NT2/D1 (cell line): ENCODE measurements at regions not wholly inside any gene's neighbourhood (a gene's known extent, or its start where the extent isn't known, plus 50 kb on each side); places are given as distances from the start of the nearest gene placed in this dataset.

Experiments used
- DNase-seq: peaks from one replicate; pipeline ENCODE4 v3.0.0-alpha.2; 2011; ENCODE audit warnings: low read depth, low spot score
- H3K27me3 ChIP-seq: 2 replicates; pipeline ENCODE4 v1.6.0; 2011; ENCODE audit warnings: mild to moderate bottlenecking; ENCODE audit not compliant: insufficient read length, insufficient read depth
- H3K36me3 ChIP-seq: 2 replicates; pipeline ENCODE4 v1.6.1; 2011; ENCODE audit warnings: mild to moderate bottlenecking, low read length, mixed read lengths; ENCODE audit not compliant: insufficient read depth, insufficient read length
- H3K4me1 ChIP-seq: 2 replicates; pipeline ENCODE4 v1.5.1; 2011; ENCODE audit not compliant: insufficient read depth, insufficient read length
- H3K4me3 ChIP-seq: 2 replicates; pipeline ENCODE4 v1.5.1; 2011; ENCODE audit warnings: low read depth; ENCODE audit not compliant: insufficient read length
- H3K9ac ChIP-seq: 2 replicates; pipeline ENCODE4 v1.6.0; 2011; ENCODE audit warnings: low read depth; ENCODE audit not compliant: insufficient read length
- H3K9me3 ChIP-seq: 2 replicates; pipeline ENCODE4 v1.5.1; 2011; ENCODE audit warnings: mild to moderate bottlenecking, low read length; ENCODE audit not compliant: insufficient read depth
- SUZ12 ChIP-seq: IDR thresholded peaks from 2 replicates; pipeline ENCODE4 v1.6.1; 2011; ENCODE audit not compliant: insufficient read length, insufficient read depth; ENCODE audit errors: extremely low read depth
- YY1 ChIP-seq: IDR thresholded peaks from 2 replicates; pipeline ENCODE4 v1.6.1; 2011; ENCODE audit not compliant: insufficient read length, insufficient read depth
- ZNF274 ChIP-seq: IDR thresholded peaks from 2 replicates; pipeline ENCODE4 v1.6.1; 2011; ENCODE audit warnings: mild to moderate bottlenecking, low read depth, low read length

DNA sequence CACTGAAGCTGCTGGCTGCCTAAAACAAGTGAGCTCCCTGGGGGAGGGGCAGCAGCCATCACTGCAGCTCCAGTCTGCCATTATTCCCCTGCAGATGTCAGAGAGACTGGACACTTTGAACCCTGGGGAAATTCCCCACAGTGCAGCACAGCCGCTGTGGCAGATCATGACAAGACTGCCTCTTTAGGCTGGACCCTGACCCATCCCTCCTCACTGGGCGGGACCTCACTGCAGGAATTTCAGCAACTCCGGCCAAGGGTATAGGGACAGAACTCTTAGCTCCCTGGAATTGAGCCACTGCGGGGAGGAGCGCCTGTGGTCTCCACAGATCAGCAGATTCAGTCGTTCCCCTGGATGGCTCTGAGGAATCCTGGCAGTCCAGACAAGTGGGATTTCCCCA, 964.6 kb downstream of the BRINP3 start:
- Histone ChIP-seq H3K9ac (no peak overlapping the region), H3K4me3 (no peak overlapping the region), H3K27me3 (no peaks in the 10 kb centered on the region), H3K9me3 (no peaks in the 10 kb centered on the region), H3K4me1 (peaks cover 3% of the 10 kb centered on the region), H3K36me3 (no peaks in the 10 kb centered on the region)
- DNase-seq, result no peak
- TF ChIP-seq ZNF274 (no peak), SUZ12 (no peak), YY1 (no peak)

DNA sequence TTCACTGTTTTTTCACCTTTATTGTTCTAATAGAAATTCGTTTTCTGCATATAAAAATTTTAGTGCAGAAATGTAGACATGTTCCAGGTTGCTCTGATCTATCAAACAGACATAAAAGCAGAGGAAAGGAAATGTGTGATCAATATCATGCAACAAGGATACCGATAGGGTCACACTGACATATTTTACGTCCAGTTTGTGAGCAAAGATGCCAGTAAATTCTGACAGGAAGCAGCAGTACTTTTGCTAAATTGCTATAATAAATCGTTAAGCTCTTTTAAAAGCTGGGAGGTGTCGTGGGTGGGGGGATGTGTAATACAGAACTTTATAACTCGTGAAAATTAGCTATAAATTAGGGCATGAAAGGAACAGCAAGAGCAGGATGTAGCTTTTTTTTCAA, 955.2 kb downstream of the BRINP3 start:
- no peak for TF ChIP-seq ZNF274
- TF ChIP-seq SUZ12, result no peak
- TF ChIP-seq YY1, result no peak
- Histone ChIP-seq H3K27me3 (no peaks in the 10 kb centered on the region), H3K9ac (no peak overlapping the region), H3K9me3 (no peaks in the 10 kb centered on the region), H3K4me1 (no peaks in the 10 kb centered on the region), H3K36me3 (no peaks in the 10 kb centered on the region), H3K4me3 (no peak overlapping the region)
- DNase-seq, result no peak

DNA sequence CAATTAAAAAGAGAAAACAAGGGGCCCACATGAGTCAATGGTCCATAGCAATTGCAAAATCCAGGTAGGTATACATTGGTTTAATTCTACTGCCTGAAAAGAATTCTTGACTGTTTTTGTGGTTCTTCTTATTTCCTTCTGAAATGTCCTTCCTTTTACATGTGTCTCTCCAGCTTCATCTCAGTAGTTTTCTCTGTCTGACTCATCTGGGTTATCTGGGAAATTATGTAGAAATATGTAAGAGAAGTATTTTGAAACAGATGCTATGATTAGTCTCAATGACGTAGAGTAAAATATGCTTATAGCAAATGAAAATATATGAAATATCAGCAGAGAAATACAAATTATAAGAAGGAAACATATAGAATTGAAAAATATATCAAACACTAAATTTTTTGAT, 953.2 kb downstream of the BRINP3 start:
- TF ChIP-seq YY1 (no peak), SUZ12 (no peak), ZNF274 (no peak)
- no peaks in the 10 kb centered on the region for H3K9me3 ChIP-seq
- no peaks in the 10 kb centered on the region for H3K27me3 ChIP-seq
- no peak overlapping the region for H3K9ac ChIP-seq
- H3K4me3 ChIP-seq, result no peak overlapping the region
- DNase-seq, result no peak
- H3K4me1 ChIP-seq, result no peaks in the 10 kb centered on the region
- no peaks in the 10 kb centered on the region for H3K36me3 ChIP-seq

DNA sequence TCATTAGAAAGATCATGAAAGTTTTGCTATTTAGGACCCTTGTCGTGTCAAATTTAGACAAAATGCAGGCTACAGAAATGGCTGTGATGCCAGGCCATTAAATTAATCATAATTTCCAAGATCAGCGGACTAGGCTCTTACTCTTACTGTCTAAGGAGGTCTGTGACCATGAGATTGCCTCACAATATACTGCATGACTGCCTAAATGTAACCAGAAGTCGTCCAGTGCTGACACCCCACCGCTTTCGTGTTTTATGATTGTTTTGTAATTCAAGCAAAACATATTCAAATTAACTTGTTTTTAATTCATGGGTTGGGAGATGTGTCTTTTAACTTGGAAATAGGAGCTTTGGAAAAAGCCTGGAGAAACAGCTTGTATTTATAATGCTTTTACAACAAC, 947.5 kb downstream of the BRINP3 start:
- no peak overlapping the region for H3K9ac ChIP-seq
- H3K36me3 ChIP-seq, result no peaks in the 10 kb centered on the region
- no peak for TF ChIP-seq SUZ12
- TF ChIP-seq YY1, result no peak
- no peak for TF ChIP-seq ZNF274
- no peak overlapping the region for H3K4me3 ChIP-seq
- no peak for DNase-seq
- H3K9me3 ChIP-seq, result no peaks in the 10 kb centered on the region
- no peaks in the 10 kb centered on the region for H3K27me3 ChIP-seq
- no peaks in the 10 kb centered on the region for H3K4me1 ChIP-seq

DNA sequence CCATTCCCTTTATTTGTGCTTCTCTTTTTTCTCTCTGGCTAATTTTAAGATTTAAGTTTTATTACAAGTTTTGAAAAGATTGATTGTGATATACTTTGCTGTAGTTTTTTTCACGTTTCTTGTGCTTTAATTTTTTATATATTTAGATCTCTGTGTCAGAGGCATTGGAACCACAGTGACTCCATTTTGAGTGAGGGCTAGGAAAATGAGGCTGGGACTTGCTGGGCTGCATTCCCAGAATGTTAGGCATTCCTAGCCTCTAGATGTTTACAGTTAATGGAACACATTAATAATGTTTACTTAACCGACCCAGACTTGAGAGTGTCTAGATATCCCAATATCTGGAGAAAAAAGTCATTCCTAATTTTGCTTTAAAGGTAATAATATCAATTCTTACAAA, 939.4 kb downstream of the BRINP3 start:
- Histone ChIP-seq H3K27me3 (no peaks in the 10 kb centered on the region), H3K36me3 (no peaks in the 10 kb centered on the region), H3K4me1 (no peaks in the 10 kb centered on the region), H3K9ac (no peak overlapping the region), H3K4me3 (no peak overlapping the region), H3K9me3 (no peaks in the 10 kb centered on the region)
- DNase-seq, result no peak
- TF ChIP-seq YY1, result no peak
- no peak for TF ChIP-seq ZNF274
- TF ChIP-seq SUZ12, result no peak

DNA sequence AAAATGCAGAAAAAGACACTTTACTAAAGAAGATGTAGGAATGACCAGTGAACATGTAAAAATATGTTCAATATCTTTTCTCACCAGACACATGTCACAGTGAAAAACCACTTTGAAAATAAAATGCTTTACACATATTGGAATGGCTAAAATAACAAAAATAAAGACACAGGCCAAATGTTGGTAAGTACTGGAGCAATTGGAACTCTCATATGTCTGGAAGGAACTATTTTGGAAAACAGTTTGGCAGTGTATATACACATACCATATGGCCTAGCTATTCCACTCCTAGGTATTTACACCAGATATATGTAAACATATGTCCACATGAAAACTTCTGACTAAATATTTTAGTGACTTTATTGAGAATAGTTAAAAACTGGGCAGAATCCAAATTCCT, 927.2 kb downstream of the BRINP3 start:
- Histone ChIP-seq H3K9me3 (no peaks in the 10 kb centered on the region), H3K36me3 (no peaks in the 10 kb centered on the region), H3K9ac (no peak overlapping the region), H3K4me3 (no peak overlapping the region), H3K27me3 (no peaks in the 10 kb centered on the region), H3K4me1 (no peaks in the 10 kb centered on the region)
- TF ChIP-seq YY1 (no peak), ZNF274 (no peak), SUZ12 (no peak)
- no peak for DNase-seq

DNA sequence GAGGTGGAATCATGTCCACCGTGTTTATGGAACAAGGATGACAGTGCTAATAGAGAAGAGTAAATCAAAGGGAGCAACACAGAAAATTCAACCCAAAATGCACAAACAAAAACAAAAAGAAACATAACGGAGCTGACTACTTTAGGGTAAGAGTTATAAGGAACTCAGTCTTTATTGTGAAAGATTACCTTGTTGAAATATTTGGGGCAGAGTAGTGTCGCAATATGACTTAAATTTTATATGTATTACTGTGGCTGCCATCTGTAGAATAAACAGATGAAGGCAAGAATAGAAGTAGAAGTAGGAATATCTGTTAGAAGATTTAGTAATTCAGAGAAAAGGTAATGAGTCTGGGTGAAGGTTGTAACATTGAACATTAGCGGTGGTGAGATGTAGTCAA, 913.9 kb downstream of the BRINP3 start:
- Histone ChIP-seq H3K4me3 (no peak overlapping the region), H3K9ac (no peak overlapping the region), H3K27me3 (no peaks in the 10 kb centered on the region), H3K4me1 (no peaks in the 10 kb centered on the region), H3K9me3 (peaks cover 6% of the 10 kb centered on the region; the same call in 1 of the 2 replicates), H3K36me3 (no peaks in the 10 kb centered on the region)
- TF ChIP-seq ZNF274, result no peak
- TF ChIP-seq YY1, result no peak
- DNase-seq, result no peak

DNA sequence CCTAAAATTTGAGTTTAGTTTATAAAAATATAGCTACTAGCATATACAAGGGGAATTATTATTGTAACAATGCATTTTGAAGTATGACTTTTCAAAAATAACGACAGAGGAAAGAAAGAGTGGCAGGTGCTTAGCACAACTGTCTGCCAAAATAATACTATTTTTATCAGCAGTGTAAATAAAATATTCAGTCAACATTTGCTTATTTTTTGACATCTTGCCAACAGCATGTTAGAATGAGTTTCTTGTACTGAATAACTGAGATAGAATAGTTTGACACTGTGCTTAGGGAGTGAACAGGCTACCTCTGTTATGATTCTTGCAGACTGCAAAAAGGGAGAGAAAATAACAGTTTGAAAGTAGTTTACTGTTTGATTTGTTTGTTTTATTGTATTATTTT, 909.8 kb downstream of the BRINP3 start:
- Histone ChIP-seq H3K4me3 (no peak overlapping the region), H3K9me3 (no peaks in the 10 kb centered on the region), H3K4me1 (no peaks in the 10 kb centered on the region), H3K36me3 (no peaks in the 10 kb centered on the region), H3K9ac (no peak overlapping the region), H3K27me3 (no peaks in the 10 kb centered on the region)
- no peak for DNase-seq
- TF ChIP-seq YY1, result no peak
- no peak for TF ChIP-seq ZNF274
- no peak for TF ChIP-seq SUZ12
